ENCODE measurements at regions not wholly inside any gene's neighbourhood (a gene's known extent, or its start where the extent isn't known, plus 50 kb on each side); places are given as distances from the start of the nearest gene placed in this dataset.

GRCh38 chr12:89236748-89237383 is 115.4 kb downstream of the DUSP6 start:
- no peak overlapping the region for H3K4me3 ChIP-seq
- peaks cover 0 to 3% (median 0%) of the 10 kb centered on the region in 4 donors for H3K9me3 ChIP-seq (ENCODE audit: control insufficient read depth in 4 of 4, insufficient read depth in 3 of 4, low read length in 3 of 4)
- peaks cover 0 to 13% (median 2%) of the 10 kb centered on the region in 5 donors for H3K4me1 ChIP-seq (ENCODE audit: control insufficient read depth in 5 of 5, insufficient read depth in 5 of 5, low read length in 5 of 5)
- peak in 1 of 3 donors; percentile 25 for DNase-seq
- WGBS, 2 donors, result 58 to 59% methylated on average over 3 of the region's 3 CpGs
- no peaks in the 10 kb centered on the region for H3K27me3 ChIP-seq (ENCODE audit: control insufficient read depth in 3 of 3, insufficient read depth in 3 of 3, low read length in 2 of 3)
- no peak overlapping the region for H3K9ac ChIP-seq (ENCODE audit: insufficient read depth in 1 of 2, low read length in 2 of 2)
- H3K27ac ChIP-seq (ENCODE audit: low read depth in 1 of 2, low read length in 1 of 2), result no peak overlapping the region
- H3K36me3 ChIP-seq (ENCODE audit: control insufficient read depth in 4 of 4, insufficient read depth in 4 of 4, low read length in 4 of 4), result no peaks in the 10 kb centered on the region
- TF ChIP-seq, protein P1, sequence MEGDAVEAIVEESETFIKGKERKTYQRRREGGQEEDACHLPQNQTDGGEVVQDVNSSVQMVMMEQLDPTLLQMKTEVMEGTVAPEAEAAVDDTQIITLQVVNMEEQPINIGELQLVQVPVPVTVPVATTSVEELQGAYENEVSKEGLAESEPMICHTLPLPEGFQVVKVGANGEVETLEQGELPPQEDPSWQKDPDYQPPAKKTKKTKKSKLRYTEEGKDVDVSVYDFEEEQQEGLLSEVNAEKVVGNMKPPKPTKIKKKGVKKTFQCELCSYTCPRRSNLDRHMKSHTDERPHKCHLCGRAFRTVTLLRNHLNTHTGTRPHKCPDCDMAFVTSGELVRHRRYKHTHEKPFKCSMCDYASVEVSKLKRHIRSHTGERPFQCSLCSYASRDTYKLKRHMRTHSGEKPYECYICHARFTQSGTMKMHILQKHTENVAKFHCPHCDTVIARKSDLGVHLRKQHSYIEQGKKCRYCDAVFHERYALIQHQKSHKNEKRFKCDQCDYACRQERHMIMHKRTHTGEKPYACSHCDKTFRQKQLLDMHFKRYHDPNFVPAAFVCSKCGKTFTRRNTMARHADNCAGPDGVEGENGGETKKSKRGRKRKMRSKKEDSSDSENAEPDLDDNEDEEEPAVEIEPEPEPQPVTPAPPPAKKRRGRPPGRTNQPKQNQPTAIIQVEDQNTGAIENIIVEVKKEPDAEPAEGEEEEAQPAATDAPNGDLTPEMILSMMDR (IDR thresholded peaks at IDR 0.05; ENCODE audit: control extremely low read depth, extremely low read depth), result no peak
- ATAC-seq (ENCODE audit: insufficient read depth, low FRiP score), result no peak

- no peak overlapping the region for H3K27ac ChIP-seq (ENCODE audit: low read depth in 1 of 2, low read length in 1 of 2)
- no peak for ATAC-seq (ENCODE audit: insufficient read depth, low FRiP score)
Observed at GRCh38 chr12:89236237-89236636, 116.1 kb downstream of the DUSP6 start.

DNA sequence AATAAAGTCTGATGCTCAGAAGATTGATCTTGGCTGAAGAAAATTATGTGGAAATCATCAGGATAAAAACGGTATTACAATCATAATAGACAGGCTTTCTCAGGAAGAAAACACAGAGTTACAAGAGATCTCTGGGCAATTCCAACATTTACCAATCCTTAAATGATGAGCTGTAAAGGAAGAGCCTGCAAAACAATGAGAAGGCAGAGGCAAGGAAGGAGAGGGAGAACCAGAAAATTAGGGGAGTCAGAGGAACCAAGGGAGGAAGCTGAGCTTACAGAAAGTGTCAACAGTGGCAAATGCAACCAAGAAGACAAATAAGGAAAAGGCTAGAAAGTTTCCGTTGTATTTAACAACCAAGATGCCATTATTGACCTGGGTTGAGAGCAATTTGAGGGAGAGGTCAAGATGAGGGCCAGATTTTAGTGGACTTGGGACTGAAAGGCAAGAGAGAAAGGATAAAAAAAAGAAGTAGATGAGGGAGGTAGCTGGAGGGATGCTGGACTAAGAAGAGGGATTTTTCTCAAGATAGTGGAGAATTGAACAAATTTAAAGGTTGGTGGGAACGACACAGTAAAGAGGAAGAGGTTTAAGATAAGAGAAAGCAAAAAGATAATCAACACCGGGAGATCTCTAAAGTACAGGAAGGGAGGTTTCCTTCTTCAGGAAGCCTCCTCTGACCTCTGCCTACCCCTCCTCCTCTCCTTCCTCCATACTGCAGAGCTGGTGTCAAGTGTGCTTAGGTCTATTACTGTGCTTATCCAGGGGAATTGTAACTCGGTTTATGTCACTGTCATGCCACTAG is 116.9 kb downstream of the DUSP6 start:
- Histone ChIP-seq H3K27ac (ENCODE audit: low read depth in 1 of 2, low read length in 1 of 2) (no peak overlapping the region), H3K4me3 (no peak overlapping the region)

More at GRCh38 chr12:89236237-89236636, 116.1 kb downstream of the DUSP6 start:
- TF ChIP-seq, protein P1 (IDR thresholded peaks at IDR 0.05; ENCODE audit: control extremely low read depth, extremely low read depth), result no peak
- no peaks in the 10 kb centered on the region for H3K27me3 ChIP-seq (ENCODE audit: control insufficient read depth in 3 of 3, insufficient read depth in 3 of 3, low read length in 2 of 3)
- no peak overlapping the region for H3K4me3 ChIP-seq
- H3K9ac ChIP-seq (ENCODE audit: insufficient read depth in 1 of 2, low read length in 2 of 2), result no peak overlapping the region
- no peaks in the 10 kb centered on the region for H3K36me3 ChIP-seq (ENCODE audit: control insufficient read depth in 4 of 4, insufficient read depth in 4 of 4, low read length in 4 of 4)
- no peak for DNase-seq
- H3K9me3 ChIP-seq (ENCODE audit: control insufficient read depth in 4 of 4, insufficient read depth in 3 of 4, low read length in 3 of 4), result peaks cover 0 to 3% (median 0%) of the 10 kb centered on the region in 4 donors
- H3K4me1 ChIP-seq (ENCODE audit: control insufficient read depth in 5 of 5, insufficient read depth in 5 of 5, low read length in 5 of 5), result peaks cover 0 to 13% (median 2%) of the 10 kb centered on the region in 5 donors
- WGBS, 2 donors, result 11 to 40% methylated on average over 1 of the region's 1 CpG

More for the DNA sequence above, 116.9 kb downstream of the DUSP6 start:
- Histone ChIP-seq H3K9ac (ENCODE audit: insufficient read depth in 1 of 2, low read length in 2 of 2) (no peak overlapping the region), H3K4me1 (ENCODE audit: control insufficient read depth in 5 of 5, insufficient read depth in 5 of 5, low read length in 5 of 5) (peaks cover 0 to 13% (median 2%) of the 10 kb centered on the region in 5 donors), H3K27me3 (ENCODE audit: control insufficient read depth in 3 of 3, insufficient read depth in 3 of 3, low read length in 2 of 3) (no peaks in the 10 kb centered on the region), H3K36me3 (ENCODE audit: control insufficient read depth in 4 of 4, insufficient read depth in 4 of 4, low read length in 4 of 4) (no peaks in the 10 kb centered on the region), H3K9me3 (ENCODE audit: control insufficient read depth in 4 of 4, insufficient read depth in 3 of 4, low read length in 3 of 4) (peaks cover 0 to 3% (median 0%) of the 10 kb centered on the region in 4 donors)
- DNase-seq, result peak in 1 of 3 donors; percentile 20
- TF ChIP-seq, protein P1 (IDR thresholded peaks at IDR 0.05; ENCODE audit: control extremely low read depth, extremely low read depth), result no peak
- 25 to 33% methylated on average over 5 of the region's 5 CpGs for WGBS, 2 donors
- ATAC-seq (ENCODE audit: insufficient read depth, low FRiP score), result no peak

Measured in lung (tissue), 11 donors.